Subcutaneous abdominal adipose tissue (tissue), 5 donors: ENCODE measurements at regions not wholly inside any gene's neighbourhood (a gene's known extent, or its start where the extent isn't known, plus 50 kb on each side); places are given as distances from the start of the nearest gene placed in this dataset.
A peak's percentile ranks its signal among the peaks of the same experiment; 100 is the strongest.

Source experiments
- H3K27ac ChIP-seq: one replicate; pipeline ENCODE4 v1.7.0; 2013; ENCODE audit warnings: low read depth, mild to moderate bottlenecking, inconsistent platforms, low read length, moderate library complexity
- H3K27me3 ChIP-seq, 5 donors: one replicate each; pipeline ENCODE4 v1.7.0; 2013; ENCODE audit warnings: low read length in 5 of 5, inconsistent platforms in 1 of 5; ENCODE audit not compliant: control insufficient read depth in 5 of 5, insufficient read depth in 4 of 5
- H3K36me3 ChIP-seq, 5 donors: one replicate each; pipeline ENCODE4 v1.7.0; 2013; ENCODE audit warnings: low read length in 5 of 5; ENCODE audit not compliant: control insufficient read depth in 5 of 5, insufficient read depth in 5 of 5
- H3K4me1 ChIP-seq, 5 donors: one replicate each; pipeline ENCODE4 v1.7.0; 2013; ENCODE audit warnings: low read length in 5 of 5, mild to moderate bottlenecking in 3 of 5, moderate library complexity in 1 of 5; ENCODE audit not compliant: control insufficient read depth in 5 of 5, insufficient read depth in 5 of 5
- H3K4me3 ChIP-seq, 5 donors: one replicate each; pipeline ENCODE4 v1.7.0; 2013; ENCODE audit warnings: low read length in 5 of 5, low read depth in 1 of 5
- H3K9ac ChIP-seq, 5 donors: one replicate each; pipeline ENCODE4 v1.7.0; 2013; ENCODE audit warnings: low read length in 5 of 5, mild to moderate bottlenecking in 4 of 5, moderate library complexity in 3 of 5
- H3K9me3 ChIP-seq, 5 donors: one replicate each; pipeline ENCODE4 v1.7.0; 2013; ENCODE audit warnings: low read length in 5 of 5; ENCODE audit not compliant: control insufficient read depth in 5 of 5
- donor health status: healthy.
- donor health status: healthy.
- donor health status: healthy.
- donor health status: healthy.
- donor health status: healthy.

DNA sequence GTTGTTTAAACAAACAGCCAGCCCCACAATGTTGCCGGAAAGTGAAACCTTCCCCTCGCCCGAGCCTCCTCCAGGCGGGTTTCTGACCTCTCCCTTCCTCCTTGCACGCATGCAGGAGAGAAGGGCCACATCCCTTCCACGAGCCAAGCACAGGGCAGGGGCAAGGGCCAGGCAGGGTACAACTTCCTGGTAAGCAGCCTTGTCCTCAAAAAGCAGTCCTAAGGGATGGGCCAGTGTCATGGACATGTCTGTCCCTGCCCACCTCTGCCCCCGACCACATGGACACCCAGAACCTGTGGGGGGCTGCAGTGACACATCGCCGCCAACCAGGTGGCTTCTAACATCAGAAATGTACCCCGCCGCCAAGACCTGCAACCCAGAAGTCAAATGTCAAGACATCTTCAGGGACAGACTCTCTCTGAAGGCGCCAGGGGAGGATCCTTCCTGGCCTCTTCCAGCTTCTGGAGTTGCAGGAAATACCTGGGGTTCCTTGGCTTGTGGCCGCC is 145.3 kb downstream of the CRYBB2 start:
- H3K4me1 ChIP-seq: peaks cover 0 to 42% (median 24%) of the 10 kb centered on the region in 5 donors
- no peak overlapping the region for H3K4me3 ChIP-seq
- peaks cover 0 to 12% (median 6%) of the 10 kb centered on the region in 5 donors for H3K36me3 ChIP-seq
- no peak overlapping the region for H3K27ac ChIP-seq
- H3K9ac ChIP-seq: no peak overlapping the region
- no peaks in the 10 kb centered on the region for H3K27me3 ChIP-seq
- no peaks in the 10 kb centered on the region for H3K9me3 ChIP-seq

DNA sequence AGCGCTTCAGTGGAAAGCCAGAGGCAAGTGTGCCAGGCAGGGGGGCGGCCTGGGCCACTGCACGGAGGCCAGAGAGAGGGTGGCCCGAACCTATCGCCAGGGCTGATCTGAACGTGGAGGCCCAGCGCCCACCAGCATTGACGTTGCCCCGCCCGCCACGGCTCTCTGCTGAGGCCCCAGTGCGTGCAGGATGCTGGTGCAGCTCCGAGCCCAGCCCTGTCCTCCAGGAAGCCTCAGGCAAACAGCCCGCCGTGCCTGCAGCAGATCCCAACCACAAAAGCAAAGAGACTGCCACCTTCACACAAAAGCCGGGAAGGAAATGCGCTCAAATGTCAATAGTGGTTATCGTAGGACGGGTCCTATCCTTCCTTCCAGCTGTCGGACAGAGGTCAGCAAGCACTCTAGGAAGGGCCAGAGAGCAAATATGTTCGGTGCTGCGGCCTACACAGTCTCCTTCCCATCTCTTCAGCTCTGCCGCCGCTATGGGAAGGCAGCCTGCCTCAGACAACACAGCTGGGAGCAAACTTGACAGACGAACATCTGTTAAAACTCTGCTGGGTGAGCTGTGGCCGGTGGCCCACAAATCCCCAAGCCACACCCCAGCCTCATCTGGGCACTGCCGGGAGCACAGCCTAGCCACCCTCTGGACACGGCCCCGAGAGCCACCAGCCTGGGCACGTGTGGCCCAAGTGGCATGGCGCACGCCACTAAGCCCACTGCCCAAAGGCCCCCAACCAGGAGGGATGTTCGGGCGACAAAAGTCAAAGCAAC is 146.2 kb downstream of the CRYBB2 start:
- Histone ChIP-seq H3K36me3 (peaks cover 0 to 7% (median 5%) of the 10 kb centered on the region in 5 donors), H3K27me3 (no peaks in the 10 kb centered on the region), H3K4me1 (peaks cover 0 to 42% (median 24%) of the 10 kb centered on the region in 5 donors), H3K9me3 (no peaks in the 10 kb centered on the region), H3K27ac (no peak overlapping the region), H3K9ac (peak overlapping the region in 1 of 5 donors; percentile 12), H3K4me3 (no peak overlapping the region)

DNA sequence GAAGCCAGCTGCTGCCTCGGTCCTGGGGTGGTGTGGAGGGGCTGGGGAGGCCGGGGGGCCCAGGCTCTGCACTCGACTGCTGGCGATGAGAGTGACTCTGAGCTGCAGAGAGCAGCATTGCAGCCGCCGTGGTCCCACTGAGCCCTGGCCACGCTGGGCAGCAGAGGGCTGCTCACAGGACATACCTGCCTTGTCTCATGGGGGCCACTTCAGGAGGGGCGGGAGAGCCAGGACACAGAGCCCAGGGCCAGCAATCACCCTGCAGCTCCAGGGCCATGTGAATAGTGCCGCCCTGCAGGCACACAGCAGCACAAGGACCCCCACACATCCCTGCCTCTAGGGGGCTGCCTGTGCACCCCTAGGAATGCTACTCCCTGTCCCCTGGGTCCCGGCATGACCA is 147.0 kb downstream of the CRYBB2 start:
- Histone ChIP-seq H3K9me3 (no peaks in the 10 kb centered on the region), H3K36me3 (peaks cover 0 to 10% (median 7%) of the 10 kb centered on the region in 5 donors), H3K4me1 (peaks cover 0 to 42% (median 24%) of the 10 kb centered on the region in 5 donors), H3K27ac (no peak overlapping the region), H3K27me3 (no peaks in the 10 kb centered on the region), H3K9ac (no peak overlapping the region), H3K4me3 (no peak overlapping the region)

DNA sequence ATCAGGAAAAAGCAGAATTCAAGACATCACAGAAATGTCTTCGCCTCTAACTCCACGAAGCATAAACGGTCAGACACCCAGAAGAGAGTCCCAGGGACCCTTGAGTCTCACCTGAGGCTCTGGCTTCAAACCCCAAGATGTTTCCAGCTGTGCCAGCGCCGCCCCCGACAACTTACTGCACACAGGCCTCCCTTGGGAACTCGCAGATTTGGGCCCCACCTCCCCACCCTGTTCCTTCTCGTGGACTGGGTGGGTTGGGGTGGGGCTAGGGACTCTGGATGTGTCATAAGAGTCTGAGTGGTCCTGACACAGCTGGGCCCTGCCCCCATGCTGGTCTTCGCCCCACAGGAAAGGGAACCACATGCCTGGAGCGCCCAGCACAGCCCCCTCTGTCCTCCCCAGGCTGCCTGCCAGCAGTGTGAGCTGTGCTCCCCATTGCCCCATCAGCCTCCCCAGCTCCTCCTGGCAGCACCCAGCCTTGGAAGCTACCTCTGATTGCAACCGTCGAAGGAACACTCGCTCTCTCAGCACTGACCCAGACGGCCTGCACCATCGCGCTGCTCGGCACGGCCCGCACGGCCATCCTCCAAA is 147.5 kb downstream of the CRYBB2 start:
- Histone ChIP-seq H3K27me3 (no peaks in the 10 kb centered on the region), H3K9ac (no peak overlapping the region), H3K36me3 (peaks cover 0 to 11% (median 9%) of the 10 kb centered on the region in 5 donors), H3K4me1 (peaks cover 0 to 42% (median 23%) of the 10 kb centered on the region in 5 donors), H3K9me3 (no peaks in the 10 kb centered on the region), H3K4me3 (no peak overlapping the region), H3K27ac (no peak overlapping the region)

DNA sequence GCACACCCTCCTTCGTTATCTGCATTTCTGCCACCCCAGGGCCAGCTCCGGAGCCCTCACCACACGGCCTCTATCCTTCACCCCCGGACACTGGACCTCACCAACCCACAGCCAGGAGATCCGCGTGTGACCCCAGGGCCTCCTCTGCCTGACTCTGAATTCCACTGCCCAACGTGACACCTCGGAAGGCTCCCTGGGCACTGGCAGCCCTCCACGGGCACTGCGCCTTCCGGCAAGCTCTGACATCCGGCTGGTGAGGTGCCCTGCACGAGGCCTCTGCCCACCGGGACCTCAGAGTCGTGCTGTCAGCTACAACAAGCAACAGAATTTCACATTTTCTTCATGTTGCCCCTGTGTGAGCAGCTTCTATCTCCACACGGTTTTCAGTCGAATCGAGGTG is 148.3 kb downstream of the CRYBB2 start:
- Histone ChIP-seq H3K27me3 (no peaks in the 10 kb centered on the region), H3K9me3 (no peaks in the 10 kb centered on the region), H3K4me1 (peaks cover 0 to 35% (median 16%) of the 10 kb centered on the region in 5 donors), H3K9ac (no peak overlapping the region), H3K27ac (no peak overlapping the region), H3K36me3 (peaks cover 0 to 17% (median 13%) of the 10 kb centered on the region in 5 donors), H3K4me3 (no peak overlapping the region)

- Histone ChIP-seq H3K9me3 (no peaks in the 10 kb centered on the region), H3K4me3 (no peak overlapping the region), H3K36me3 (peaks cover 0 to 22% (median 16%) of the 10 kb centered on the region in 5 donors), H3K4me1 (peaks cover 0 to 32% (median 16%) of the 10 kb centered on the region in 5 donors), H3K27ac (no peak overlapping the region), H3K27me3 (no peaks in the 10 kb centered on the region), H3K9ac (no peak overlapping the region)
These were observed 148.8 kb downstream of the CRYBB2 start for GRCh38 chr22:25368271-25368670.

GRCh38 chr22:25369041-25369440 is 149.6 kb downstream of the CRYBB2 start:
- H3K27me3 ChIP-seq: no peaks in the 10 kb centered on the region
- H3K4me3 ChIP-seq: no peak overlapping the region
- no peak overlapping the region for H3K9ac ChIP-seq
- H3K4me1 ChIP-seq: peaks cover 0 to 32% (median 16%) of the 10 kb centered on the region in 5 donors
- no peaks in the 10 kb centered on the region for H3K9me3 ChIP-seq
- no peak overlapping the region for H3K27ac ChIP-seq
- H3K36me3 ChIP-seq: peaks cover 0 to 30% (median 21%) of the 10 kb centered on the region in 5 donors

- Histone ChIP-seq H3K36me3 (peaks cover 0 to 42% (median 21%) of the 10 kb centered on the region in 5 donors), H3K9ac (no peak overlapping the region), H3K4me1 (peaks cover 0 to 20% (median 8%) of the 10 kb centered on the region in 5 donors), H3K27ac (no peak overlapping the region), H3K9me3 (no peaks in the 10 kb centered on the region), H3K4me3 (no peak overlapping the region), H3K27me3 (no peaks in the 10 kb centered on the region)
These were observed 150.9 kb downstream of the CRYBB2 start for GRCh38 chr22:25370322-25370721.

DNA sequence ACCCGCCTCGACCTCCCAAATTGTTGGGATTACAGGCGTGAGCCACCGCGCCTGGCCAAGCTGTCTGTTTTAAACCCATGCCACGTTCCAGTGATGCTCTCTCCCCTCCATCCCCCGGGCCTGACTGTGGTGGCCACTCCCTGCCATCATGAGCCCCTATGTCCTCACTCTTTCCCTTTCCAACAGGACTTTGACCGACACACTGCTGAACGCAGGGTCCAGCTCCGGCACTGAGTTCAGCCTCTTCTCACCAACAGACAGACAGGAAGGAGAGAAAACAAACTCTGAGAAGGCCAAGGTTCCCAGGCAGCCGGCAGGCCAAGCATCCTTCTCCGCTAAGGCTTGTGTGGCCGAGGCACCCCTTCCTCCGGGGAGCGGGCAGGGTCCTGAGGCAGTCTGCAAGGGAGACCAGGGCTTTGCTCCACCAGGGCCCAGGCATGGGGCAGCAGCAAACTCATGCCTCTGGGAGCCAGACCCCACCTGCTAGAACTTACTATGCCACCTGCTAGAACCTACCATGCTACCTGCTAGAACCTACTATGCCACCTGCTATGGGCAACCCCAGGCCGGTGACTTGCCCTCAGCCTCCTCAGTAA is 152.7 kb downstream of the CRYBB2 start:
- Histone ChIP-seq H3K9me3 (no peaks in the 10 kb centered on the region), H3K4me3 (no peak overlapping the region), H3K36me3 (peaks cover 0 to 49% (median 23%) of the 10 kb centered on the region in 5 donors), H3K9ac (no peak overlapping the region), H3K4me1 (peaks cover 0 to 7% (median 0%) of the 10 kb centered on the region in 5 donors), H3K27me3 (no peaks in the 10 kb centered on the region), H3K27ac (no peak overlapping the region)

DNA sequence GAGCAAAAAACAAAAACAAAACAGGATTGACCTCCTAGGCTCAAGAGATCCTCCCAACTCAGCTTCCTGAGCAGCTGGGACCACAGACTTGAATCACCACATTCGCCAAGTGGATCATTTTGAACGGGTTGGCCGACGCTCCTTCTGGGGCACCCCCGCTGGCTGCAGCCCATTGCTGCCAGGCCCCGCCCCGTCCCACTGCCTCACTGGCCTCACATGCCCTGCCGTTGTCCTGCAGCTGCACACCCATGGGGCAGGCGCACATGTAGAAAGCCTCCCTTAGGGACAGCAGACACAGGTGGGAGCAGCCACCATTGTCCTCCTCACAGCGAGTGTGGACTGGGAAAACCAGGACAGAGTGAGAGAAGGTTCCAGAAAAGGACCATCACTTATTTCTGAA is 154.5 kb downstream of the CRYBB2 start:
- Histone ChIP-seq H3K4me3 (no peak overlapping the region), H3K36me3 (peaks cover 0 to 65% (median 28%) of the 10 kb centered on the region in 5 donors), H3K4me1 (peaks cover 0 to 5% (median 0%) of the 10 kb centered on the region in 5 donors), H3K27me3 (no peaks in the 10 kb centered on the region), H3K9ac (no peak overlapping the region), H3K9me3 (no peaks in the 10 kb centered on the region), H3K27ac (no peak overlapping the region)
